ENCODE measurements at regions not wholly inside any gene's neighbourhood (a gene's known extent, or its start where the extent isn't known, plus 50 kb on each side); places are given as distances from the start of the nearest gene placed in this dataset.

DNA sequence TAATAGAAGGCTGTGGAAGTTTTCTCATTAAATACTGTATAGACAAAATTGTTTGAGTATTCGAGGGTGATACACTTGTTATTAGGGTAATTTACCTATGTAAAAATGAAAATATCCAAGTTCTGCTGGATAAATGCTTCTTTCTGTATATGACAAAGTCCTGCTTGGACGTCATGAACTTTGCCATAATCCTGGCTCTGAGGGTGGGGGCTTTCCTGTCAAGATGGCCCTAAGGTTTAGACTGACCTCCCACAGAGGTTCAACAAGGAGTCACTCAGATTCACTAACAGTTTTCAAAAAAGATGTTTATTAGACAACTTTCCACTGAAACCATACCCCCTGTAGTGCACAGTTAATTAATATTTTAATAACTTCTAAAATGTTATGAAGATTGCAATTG lies 52.5 kb upstream of the NABP1 start:
- no peak overlapping the region for H2BK12ac ChIP-seq (ENCODE audit: low read length)
- H3K18ac ChIP-seq (ENCODE audit: low read length), result no peak overlapping the region
- no peak overlapping the region for H3K14ac ChIP-seq (ENCODE audit: low read length)
- peak overlapping the region; percentile 35 for H4K91ac ChIP-seq (ENCODE audit: low read depth, low read length)
- H4K12ac ChIP-seq (ENCODE audit: low read depth, low read length), result no peak overlapping the region
- H3K79me2 ChIP-seq (ENCODE audit: control insufficient read depth, insufficient read depth, low read length, poor library complexity), result no peaks in the 10 kb centered on the region
- no peak overlapping the region for H2AK5ac ChIP-seq (ENCODE audit: low read length)
- no peaks in the 10 kb centered on the region for H3K9me3 ChIP-seq (ENCODE audit: insufficient read depth, low read depth, low read length)
- no peak overlapping the region for H3K9ac ChIP-seq (ENCODE audit: low read length)
- H2AFZ ChIP-seq (ENCODE audit: insufficient read depth, low read length, poor library complexity), result no peak overlapping the region
- no peak overlapping the region for H3K4ac ChIP-seq (ENCODE audit: low read depth, low read length)
- H3K79me1 ChIP-seq (ENCODE audit: low read length), result peaks cover 5% of the 10 kb centered on the region
- H3K4me1 ChIP-seq (ENCODE audit: control insufficient read depth in 1 of 2, insufficient read depth in 2 of 2, low read length in 2 of 2), result peaks cover 9 to 17% of the 10 kb centered on the region in 2 experiments
- no peaks in the 10 kb centered on the region for H3K36me3 ChIP-seq (ENCODE audit: control insufficient read depth in 1 of 2, insufficient read depth in 2 of 2, low read length in 2 of 2)
- WGBS (ENCODE audit: extremely low coverage, insufficient coverage, insufficient read length), result no CpG with 5 or more reads among the region's 2 CpGs
- no peak overlapping the region for H3K4me2 ChIP-seq (ENCODE audit: low read length)
- no peak overlapping the region for H4K8ac ChIP-seq (ENCODE audit: low read depth, low read length)
- no peak for DNase-seq
- no peaks in the 10 kb centered on the region for H3K27me3 ChIP-seq (ENCODE audit: insufficient read depth, low read length)
- no peak overlapping the region for H3K4me3 ChIP-seq (ENCODE audit: low read depth, low read length)
- no peak overlapping the region for H2BK5ac ChIP-seq (ENCODE audit: low read depth, low read length, poor library complexity)
- H3K27ac ChIP-seq (ENCODE audit: low read depth, low read length), result no peak overlapping the region
- H2BK120ac ChIP-seq (ENCODE audit: insufficient read depth, low read length, poor library complexity), result no peak overlapping the region
- no peak overlapping the region for H3K23ac ChIP-seq (ENCODE audit: low read length)

DNA sequence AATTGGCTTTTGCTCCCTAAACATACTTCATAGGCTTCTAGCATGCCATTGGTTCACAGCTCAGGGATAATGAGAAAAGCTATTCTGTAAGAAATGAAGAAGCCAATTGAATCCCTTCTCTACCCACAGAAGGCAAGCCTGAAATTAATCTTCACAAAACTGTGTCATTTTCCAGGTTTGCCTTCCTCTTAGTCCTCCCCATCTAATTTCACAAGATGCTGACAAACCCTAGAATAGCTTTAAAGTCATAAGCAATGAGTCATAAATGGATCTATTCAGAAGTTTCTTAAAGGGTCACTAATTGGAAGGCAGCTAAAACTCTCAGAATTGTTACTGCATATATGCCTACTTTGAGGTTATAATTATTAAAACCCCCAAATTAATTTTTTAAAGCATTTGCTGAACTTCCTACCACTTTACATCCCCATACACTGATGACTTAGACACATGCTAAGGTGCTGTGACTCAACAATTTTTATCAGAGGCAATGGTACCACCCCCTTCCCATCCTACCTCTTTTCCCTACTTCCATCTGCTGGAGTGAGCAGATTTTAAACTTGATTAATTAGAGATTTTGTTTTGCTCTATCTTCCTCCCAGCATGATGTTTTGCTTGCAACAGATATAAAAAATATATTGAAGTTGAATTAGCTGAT lies 51.3 kb upstream of the NABP1 start:
- Histone ChIP-seq H4K91ac (ENCODE audit: low read depth, low read length) (no peak overlapping the region), H3K9me3 (ENCODE audit: insufficient read depth, low read depth, low read length) (no peaks in the 10 kb centered on the region), H2BK12ac (ENCODE audit: low read length) (no peak overlapping the region), H2BK5ac (ENCODE audit: low read depth, low read length, poor library complexity) (no peak overlapping the region), H3K23ac (ENCODE audit: low read length) (no peak overlapping the region), H3K36me3 (ENCODE audit: control insufficient read depth in 1 of 2, insufficient read depth in 2 of 2, low read length in 2 of 2) (no peaks in the 10 kb centered on the region), H3K79me2 (ENCODE audit: control insufficient read depth, insufficient read depth, low read length, poor library complexity) (no peaks in the 10 kb centered on the region), H4K12ac (ENCODE audit: low read depth, low read length) (no peak overlapping the region), H3K27ac (ENCODE audit: low read depth, low read length) (no peak overlapping the region), H4K8ac (ENCODE audit: low read depth, low read length) (no peak overlapping the region), H3K4me3 (ENCODE audit: low read depth, low read length) (no peak overlapping the region), H3K4me2 (ENCODE audit: low read length) (no peak overlapping the region), H3K18ac (ENCODE audit: low read length) (no peak overlapping the region), H3K4ac (ENCODE audit: low read depth, low read length) (no peak overlapping the region), H3K9ac (ENCODE audit: low read length) (no peak overlapping the region), H3K27me3 (ENCODE audit: insufficient read depth, low read length) (no peaks in the 10 kb centered on the region), H2AFZ (ENCODE audit: insufficient read depth, low read length, poor library complexity) (no peak overlapping the region), H3K14ac (ENCODE audit: low read length) (no peak overlapping the region), H3K79me1 (ENCODE audit: low read length) (peaks cover 8% of the 10 kb centered on the region), H2AK5ac (ENCODE audit: low read length) (no peak overlapping the region), H3K4me1 (ENCODE audit: control insufficient read depth in 1 of 2, insufficient read depth in 2 of 2, low read length in 2 of 2) (peaks cover 9 to 17% of the 10 kb centered on the region in 2 experiments), H2BK120ac (ENCODE audit: insufficient read depth, low read length, poor library complexity) (no peak overlapping the region)
- DNase-seq, result no peak

DNA sequence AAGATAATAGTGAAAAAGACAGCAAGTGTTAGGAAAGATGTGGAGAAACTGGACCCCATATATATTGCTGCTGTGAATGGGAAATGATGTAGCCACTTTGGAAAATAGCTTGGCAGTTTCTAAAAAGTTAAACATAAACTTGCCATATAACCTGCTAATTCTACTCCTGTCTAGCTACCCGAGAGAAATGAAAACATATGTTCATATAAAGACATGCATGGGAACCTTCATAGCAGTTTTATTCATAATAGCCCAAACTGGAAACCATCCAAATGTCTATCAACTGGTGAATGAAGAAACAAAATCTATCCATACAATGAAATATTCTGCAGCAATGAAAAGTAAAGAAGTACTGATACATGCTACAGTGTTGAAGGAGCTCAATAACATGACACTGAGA lies 50.4 kb upstream of the NABP1 start:
- no peaks in the 10 kb centered on the region for H3K79me2 ChIP-seq (ENCODE audit: control insufficient read depth, insufficient read depth, low read length, poor library complexity)
- no CpG with 5 or more reads among the region's 1 CpG for WGBS (ENCODE audit: extremely low coverage, insufficient coverage, insufficient read length)
- H4K8ac ChIP-seq (ENCODE audit: low read depth, low read length), result no peak overlapping the region
- H3K23ac ChIP-seq (ENCODE audit: low read length), result no peak overlapping the region
- no peak overlapping the region for H3K18ac ChIP-seq (ENCODE audit: low read length)
- no peak overlapping the region for H3K9ac ChIP-seq (ENCODE audit: low read length)
- no peaks in the 10 kb centered on the region for H3K9me3 ChIP-seq (ENCODE audit: insufficient read depth, low read depth, low read length)
- no peak overlapping the region for H2BK5ac ChIP-seq (ENCODE audit: low read depth, low read length, poor library complexity)
- no peaks in the 10 kb centered on the region for H3K36me3 ChIP-seq (ENCODE audit: control insufficient read depth in 1 of 2, insufficient read depth in 2 of 2, low read length in 2 of 2)
- no peak overlapping the region for H2AK5ac ChIP-seq (ENCODE audit: low read length)
- peaks cover 7 to 15% of the 10 kb centered on the region in 2 experiments for H3K4me1 ChIP-seq (ENCODE audit: control insufficient read depth in 1 of 2, insufficient read depth in 2 of 2, low read length in 2 of 2)
- peaks cover 6% of the 10 kb centered on the region for H3K79me1 ChIP-seq (ENCODE audit: low read length)
- no peak overlapping the region for H4K12ac ChIP-seq (ENCODE audit: low read depth, low read length)
- H3K27me3 ChIP-seq (ENCODE audit: insufficient read depth, low read length), result no peaks in the 10 kb centered on the region
- no peak for DNase-seq
- H3K27ac ChIP-seq (ENCODE audit: low read depth, low read length), result no peak overlapping the region
- no peak overlapping the region for H2AFZ ChIP-seq (ENCODE audit: insufficient read depth, low read length, poor library complexity)
- H4K91ac ChIP-seq (ENCODE audit: low read depth, low read length), result no peak overlapping the region
- no peak overlapping the region for H3K4me3 ChIP-seq (ENCODE audit: low read depth, low read length)
- H3K4ac ChIP-seq (ENCODE audit: low read depth, low read length), result no peak overlapping the region
- no peak overlapping the region for H3K14ac ChIP-seq (ENCODE audit: low read length)
- H2BK12ac ChIP-seq (ENCODE audit: low read length), result no peak overlapping the region
- no peak overlapping the region for H3K4me2 ChIP-seq (ENCODE audit: low read length)
- no peak overlapping the region for H2BK120ac ChIP-seq (ENCODE audit: insufficient read depth, low read length, poor library complexity)

Data from trophoblast cell (in vitro differentiated cells and primary cell).